ENCODE measurements at regions not wholly inside any gene's neighbourhood (a gene's known extent, or its start where the extent isn't known, plus 50 kb on each side); places are given as distances from the start of the nearest gene placed in this dataset.

- Histone ChIP-seq H4K20me1 (ENCODE audit: insufficient read depth, low read length) (no peaks in the 10 kb centered on the region), H3K79me2 (ENCODE audit: insufficient read depth, low read length) (no peaks in the 10 kb centered on the region), H2AFZ (ENCODE audit: low read length) (no peak overlapping the region), H3K27ac (ENCODE audit: extremely low read length, insufficient read depth, low read length) (no peak overlapping the region), H3K4me3 (replicated peaks in 1 of 3; ENCODE audit: insufficient read depth in 1 of 3, low read depth in 2 of 3, low read length in 3 of 3) (no peak overlapping the region), H3K9me3 (ENCODE audit: low read length) (no peaks in the 10 kb centered on the region), H3K4me2 (ENCODE audit: low read depth, low read length) (no peak overlapping the region), H3K9ac (ENCODE audit: insufficient read depth, low read depth, low read length) (no peak overlapping the region), H3K36me3 (replicated peaks in 1 of 2; ENCODE audit: control insufficient read depth in 1 of 2, insufficient read depth in 2 of 2, low read length in 2 of 2) (no peaks in the 10 kb centered on the region), H3K4me1 (ENCODE audit: insufficient read depth, low read length) (no peaks in the 10 kb centered on the region), H3K27me3 (ENCODE audit: control insufficient read depth in 1 of 2, insufficient read depth in 2 of 2, low read length in 2 of 2) (peaks cover 2 to 10% of the 10 kb centered on the region in 2 experiments; a peak in 2 of 5 replicates)
- no peak for DNase-seq (ENCODE audit: low spot score)
- 0% methylated on average over 5 of the region's 5 CpGs for WGBS (ENCODE audit: low lambda C conversion rate)
- TF ChIP-seq DDIT3 (CRISPR knock-in tag; IDR thresholded peaks at IDR 0.05): no peak
- no peak for TF ChIP-seq ZFYVE20 (CRISPR knock-in tag; IDR thresholded peaks at IDR 0.05; ENCODE audit: borderline replicate concordance, low read depth)
- no peak for TF ChIP-seq MED13 (CRISPR knock-in tag; IDR thresholded peaks at IDR 0.05)
- no peak for TF ChIP-seq KDM6A (CRISPR knock-in tag; IDR thresholded peaks at IDR 0.05; ENCODE audit: low read depth)
- TF ChIP-seq UBTF (CRISPR knock-in tag; IDR thresholded peaks at IDR 0.05): no peak
- no peak for TF ChIP-seq ZNF576 (CRISPR knock-in tag; IDR thresholded peaks at IDR 0.05)
- TF ChIP-seq MZF1 (CRISPR knock-in tag; IDR thresholded peaks at IDR 0.05; ENCODE audit: borderline replicate concordance): no peak
- TF ChIP-seq MIER2 (CRISPR knock-in tag; IDR thresholded peaks at IDR 0.05): no peak
- TF ChIP-seq FOXA3 (CRISPR knock-in tag; IDR thresholded peaks at IDR 0.05): no peak
- TF ChIP-seq, protein P1, sequence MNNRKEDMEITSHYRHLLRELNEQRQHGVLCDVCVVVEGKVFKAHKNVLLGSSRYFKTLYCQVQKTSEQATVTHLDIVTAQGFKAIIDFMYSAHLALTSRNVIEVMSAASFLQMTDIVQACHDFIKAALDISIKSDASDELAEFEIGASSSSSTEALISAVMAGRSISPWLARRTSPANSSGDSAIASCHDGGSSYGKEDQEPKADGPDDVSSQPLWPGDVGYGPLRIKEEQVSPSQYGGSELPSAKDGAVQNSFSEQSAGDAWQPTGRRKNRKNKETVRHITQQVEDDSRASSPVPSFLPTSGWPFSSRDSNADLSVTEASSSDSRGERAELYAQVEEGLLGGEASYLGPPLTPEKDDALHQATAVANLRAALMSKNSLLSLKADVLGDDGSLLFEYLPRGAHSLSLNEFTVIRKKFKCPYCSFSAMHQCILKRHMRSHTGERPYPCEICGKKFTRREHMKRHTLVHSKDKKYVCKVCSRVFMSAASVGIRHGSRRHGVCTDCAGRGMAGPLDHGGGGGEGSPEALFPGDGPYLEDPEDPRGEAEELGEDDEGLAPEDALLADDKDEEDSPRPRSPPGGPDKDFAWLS (CRISPR knock-in tag; IDR thresholded peaks at IDR 0.05; ENCODE audit: borderline replicate concordance): no peak
- in situ Hi-C loops (cut with HindIII; ENCODE audit: extremely low pct_ligation_motif_present, low pct_unique_long_range_greater_than_20kb): loop anchor here (5.0 kb wide), 1 partner anchor 137 kb away; no protein-coding TSS in a partner anchor
- no peak for FAIRE-seq
- ChIA-PET POLR2A (no interaction called here), CTCF (ENCODE audit: low intra/inter-chr PET ratio, low total read pairs) (no interaction called here)
- BruUV-seq (replicated peaks): no TSS peak
- intact Hi-C loops (cut with micrococcal nuclease; ENCODE audit: unreplicated experiment): loop anchor here (5.0 kb wide), 1 partner anchor 82 kb away; no protein-coding TSS in a partner anchor
- ATAC-seq: no peak
These were observed 54.3 kb upstream of the CLMP start for GRCh38 chr11:123249354-123249753.

Data from HepG2 (cell line).